ENCODE measurements at regions not wholly inside any gene's neighbourhood (a gene's known extent, or its start where the extent isn't known, plus 50 kb on each side); places are given as distances from the start of the nearest gene placed in this dataset.

DNA sequence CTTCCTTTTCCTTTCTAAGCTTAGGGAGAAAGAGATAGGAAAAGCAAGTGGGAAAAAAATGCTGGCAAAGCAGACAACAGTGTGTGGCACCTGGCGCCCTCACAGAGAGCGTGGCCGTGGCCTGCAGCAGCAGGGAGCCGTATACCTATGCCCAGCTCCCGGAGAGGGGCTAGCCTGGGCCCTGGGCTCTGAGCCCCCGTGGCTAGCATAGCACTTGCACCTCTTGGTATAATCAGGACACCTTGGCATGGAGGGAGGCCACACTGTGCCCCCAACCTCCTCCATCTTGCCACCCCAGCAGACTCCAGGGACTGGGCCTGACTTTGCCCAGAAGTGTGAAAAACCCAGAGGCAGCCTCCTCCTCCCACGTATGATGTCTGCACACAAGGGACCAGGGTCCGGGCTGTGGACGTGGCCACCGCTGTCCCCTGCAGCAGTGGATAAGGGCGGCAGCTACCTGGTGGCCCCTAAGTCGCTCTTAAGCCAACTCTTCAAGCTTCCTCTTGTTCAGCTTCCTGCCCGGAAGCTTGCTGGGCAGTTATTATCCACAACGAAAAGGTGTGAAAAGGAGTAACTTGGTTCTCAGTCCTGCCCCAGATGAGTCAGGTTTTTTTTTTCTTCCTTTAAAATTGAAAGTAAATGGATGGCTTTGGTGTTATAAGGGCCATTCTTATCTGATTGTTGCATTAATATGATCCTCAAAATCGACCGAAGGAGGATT is 249.1 kb upstream of the PITRM1 start:
- TF ChIP-seq EZH2 (IDR thresholded peaks at IDR 0.05; ENCODE audit: low read length, missing control alignments): no peak
- TF ChIP-seq, protein P1, sequence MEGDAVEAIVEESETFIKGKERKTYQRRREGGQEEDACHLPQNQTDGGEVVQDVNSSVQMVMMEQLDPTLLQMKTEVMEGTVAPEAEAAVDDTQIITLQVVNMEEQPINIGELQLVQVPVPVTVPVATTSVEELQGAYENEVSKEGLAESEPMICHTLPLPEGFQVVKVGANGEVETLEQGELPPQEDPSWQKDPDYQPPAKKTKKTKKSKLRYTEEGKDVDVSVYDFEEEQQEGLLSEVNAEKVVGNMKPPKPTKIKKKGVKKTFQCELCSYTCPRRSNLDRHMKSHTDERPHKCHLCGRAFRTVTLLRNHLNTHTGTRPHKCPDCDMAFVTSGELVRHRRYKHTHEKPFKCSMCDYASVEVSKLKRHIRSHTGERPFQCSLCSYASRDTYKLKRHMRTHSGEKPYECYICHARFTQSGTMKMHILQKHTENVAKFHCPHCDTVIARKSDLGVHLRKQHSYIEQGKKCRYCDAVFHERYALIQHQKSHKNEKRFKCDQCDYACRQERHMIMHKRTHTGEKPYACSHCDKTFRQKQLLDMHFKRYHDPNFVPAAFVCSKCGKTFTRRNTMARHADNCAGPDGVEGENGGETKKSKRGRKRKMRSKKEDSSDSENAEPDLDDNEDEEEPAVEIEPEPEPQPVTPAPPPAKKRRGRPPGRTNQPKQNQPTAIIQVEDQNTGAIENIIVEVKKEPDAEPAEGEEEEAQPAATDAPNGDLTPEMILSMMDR (conservative IDR thresholded peaks at IDR 0.05 in 1 of 2, IDR thresholded peaks at IDR 0.05 in 1 of 2; ENCODE audit: low read depth in 1 of 2, low read length in 2 of 2): no peak
